Uterus (tissue), 2 donors: ENCODE measurements at regions not wholly inside any gene's neighbourhood (a gene's known extent, or its start where the extent isn't known, plus 50 kb on each side); places are given as distances from the start of the nearest gene placed in this dataset.

ENCODE experiments used
- CTCF ChIP-seq, 4 experiments: fragments of 200-600 bp in 2 of 4; fragments of 450-650 bp in 2 of 4; sonication (generic) in 2 of 4; IDR thresholded peaks; one replicate each; pipeline ENCODE4 v1.5.1; 2016 to 2019; ENCODE audit warnings: antibody characterized with exemption in 4 of 4, mild to moderate bottlenecking in 2 of 4, moderate library complexity in 1 of 4
- POLR2A ChIP-seq, 2 donors: fragments of 450-650 bp; IDR thresholded peaks; one replicate each; pipeline ENCODE4 v1.6.1; 2016; ENCODE audit warnings: antibody characterized with exemption in 2 of 2, mild to moderate bottlenecking in 1 of 2, moderate library complexity in 1 of 2

GRCh38 chr5:103451261-103451660 is 111.3 kb downstream of the NUDT12 start:
- no peak for TF ChIP-seq POLR2A (IDR thresholded peaks at IDR 0.05)
- TF ChIP-seq CTCF (IDR thresholded peaks at IDR 0.05), result no peak
